ENCODE measurements at regions not wholly inside any gene's neighbourhood (a gene's known extent, or its start where the extent isn't known, plus 50 kb on each side); places are given as distances from the start of the nearest gene placed in this dataset.

DNA sequence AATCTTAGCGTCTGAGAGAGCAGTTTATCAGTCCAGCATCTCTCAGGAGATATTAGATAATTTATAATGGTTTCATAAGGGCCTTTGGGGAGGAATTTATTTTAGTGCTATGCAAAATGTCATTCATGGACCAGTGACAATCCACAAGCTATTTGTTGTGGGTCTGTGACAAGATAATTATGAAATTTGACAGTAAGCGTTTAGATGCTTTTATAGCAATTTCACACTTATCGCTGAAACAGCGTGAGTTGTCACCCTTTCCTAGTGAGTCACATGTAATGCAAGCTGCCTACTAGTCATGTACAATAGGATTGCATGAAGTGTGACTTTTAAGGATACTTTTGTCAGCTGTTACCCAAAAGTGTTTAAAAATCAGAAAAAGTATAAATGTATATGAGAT, 315.6 kb upstream of the THBS1 start:
- H3K9me3 ChIP-seq: no peaks in the 10 kb centered on the region
- 92 to 97% methylated on average over 4 of the region's 4 CpGs for WGBS, 2 donors (ENCODE audit: low coverage in 1 of 2)
- DNase-seq: no peak
- in situ Hi-C loops (cut with MboI; ENCODE audit: low pct_ligation_motif_present in 1 of 4, low pct_unique_long_range_greater_than_20kb in 1 of 4, low sequenced_read_pairs in 3 of 4): no loop called here
- no peaks in the 10 kb centered on the region for H3K27me3 ChIP-seq
- TF ChIP-seq, protein P1, sequence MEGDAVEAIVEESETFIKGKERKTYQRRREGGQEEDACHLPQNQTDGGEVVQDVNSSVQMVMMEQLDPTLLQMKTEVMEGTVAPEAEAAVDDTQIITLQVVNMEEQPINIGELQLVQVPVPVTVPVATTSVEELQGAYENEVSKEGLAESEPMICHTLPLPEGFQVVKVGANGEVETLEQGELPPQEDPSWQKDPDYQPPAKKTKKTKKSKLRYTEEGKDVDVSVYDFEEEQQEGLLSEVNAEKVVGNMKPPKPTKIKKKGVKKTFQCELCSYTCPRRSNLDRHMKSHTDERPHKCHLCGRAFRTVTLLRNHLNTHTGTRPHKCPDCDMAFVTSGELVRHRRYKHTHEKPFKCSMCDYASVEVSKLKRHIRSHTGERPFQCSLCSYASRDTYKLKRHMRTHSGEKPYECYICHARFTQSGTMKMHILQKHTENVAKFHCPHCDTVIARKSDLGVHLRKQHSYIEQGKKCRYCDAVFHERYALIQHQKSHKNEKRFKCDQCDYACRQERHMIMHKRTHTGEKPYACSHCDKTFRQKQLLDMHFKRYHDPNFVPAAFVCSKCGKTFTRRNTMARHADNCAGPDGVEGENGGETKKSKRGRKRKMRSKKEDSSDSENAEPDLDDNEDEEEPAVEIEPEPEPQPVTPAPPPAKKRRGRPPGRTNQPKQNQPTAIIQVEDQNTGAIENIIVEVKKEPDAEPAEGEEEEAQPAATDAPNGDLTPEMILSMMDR (IDR thresholded peaks at IDR 0.05): no peak
- TF ChIP-seq POLR2A (IDR thresholded peaks at IDR 0.05) (no peak), POLR2AphosphoS5 (IDR thresholded peaks at IDR 0.05) (no peak), EP300 (IDR thresholded peaks at IDR 0.05; ENCODE audit: low read depth) (no peak)
- no peak overlapping the region for H3K4me3 ChIP-seq
- no peaks in the 10 kb centered on the region for H3K36me3 ChIP-seq
- no peak overlapping the region for H3K27ac ChIP-seq
- intact Hi-C loops (cut with DNase I; ENCODE audit: low total_unique reads): no loop called here
- H3K4me1 ChIP-seq: no peaks in the 10 kb centered on the region

DNA sequence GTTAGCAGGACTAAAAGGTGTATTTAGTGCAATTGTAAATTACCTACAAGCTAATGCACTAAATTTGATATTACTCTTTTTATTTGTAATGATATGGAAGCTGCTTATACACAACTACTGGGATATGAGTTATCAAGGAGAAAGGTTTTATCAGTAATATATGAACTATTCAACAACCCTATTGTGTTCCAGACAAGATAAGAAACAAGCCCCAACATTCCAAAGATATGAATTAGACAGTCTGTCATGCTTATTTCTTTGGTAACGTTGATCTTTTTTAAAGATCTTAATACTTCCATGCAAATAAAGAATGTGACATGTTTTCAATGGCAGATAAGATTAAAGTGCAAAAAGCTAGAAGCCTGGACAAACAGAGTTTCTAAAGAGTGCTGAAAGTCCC, 314.0 kb upstream of the THBS1 start:
- Histone ChIP-seq H3K4me1 (peaks cover 0 to 3% (median 0%) of the 10 kb centered on the region in 4 donors), H3K27ac (no peak overlapping the region), H3K36me3 (no peaks in the 10 kb centered on the region), H3K9me3 (no peaks in the 10 kb centered on the region), H3K4me3 (no peak overlapping the region), H3K27me3 (no peaks in the 10 kb centered on the region)
- TF ChIP-seq, protein P1 (IDR thresholded peaks at IDR 0.05): no peak
- TF ChIP-seq POLR2AphosphoS5 (IDR thresholded peaks at IDR 0.05) (no peak), EP300 (IDR thresholded peaks at IDR 0.05; ENCODE audit: low read depth) (no peak), POLR2A (IDR thresholded peaks at IDR 0.05) (no peak)
- in situ Hi-C loops (cut with MboI; ENCODE audit: low pct_ligation_motif_present in 1 of 4, low pct_unique_long_range_greater_than_20kb in 1 of 4, low sequenced_read_pairs in 3 of 4): no loop called here
- intact Hi-C loops (cut with DNase I; ENCODE audit: low total_unique reads): no loop called here
- no peak for DNase-seq
- 85 to 87% methylated on average over 1 of the region's 1 CpG for WGBS, 2 donors (ENCODE audit: low coverage in 1 of 2)

DNA sequence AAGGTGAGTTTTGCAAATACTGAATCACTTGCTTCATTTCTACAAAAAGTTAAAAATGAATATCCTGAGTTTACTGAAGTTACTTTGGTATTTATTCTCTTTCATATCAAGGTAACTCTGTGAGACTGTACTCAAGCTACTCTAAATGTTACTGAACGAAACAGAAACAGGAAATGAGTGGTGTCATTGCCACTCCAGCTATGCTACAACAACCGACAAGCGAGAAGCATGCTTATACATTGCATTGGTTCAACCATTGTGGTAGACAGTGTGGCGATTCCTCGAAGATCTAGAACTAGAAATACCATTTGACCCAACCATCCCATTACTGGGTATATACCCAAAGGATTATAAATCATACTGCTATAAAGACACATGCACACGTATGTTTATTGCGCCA, 313.2 kb upstream of the THBS1 start:
- WGBS, 2 donors (ENCODE audit: low coverage in 1 of 2): 84 to 86% methylated on average over 5 to 7 of the region's 7 CpGs
- Histone ChIP-seq H3K4me1 (peaks cover 0 to 3% (median 0%) of the 10 kb centered on the region in 4 donors), H3K4me3 (no peak overlapping the region), H3K9me3 (no peaks in the 10 kb centered on the region), H3K36me3 (no peaks in the 10 kb centered on the region), H3K27ac (no peak overlapping the region), H3K27me3 (no peaks in the 10 kb centered on the region)
- in situ Hi-C loops (cut with MboI; ENCODE audit: low pct_ligation_motif_present in 1 of 4, low pct_unique_long_range_greater_than_20kb in 1 of 4, low sequenced_read_pairs in 3 of 4): no loop called here
- no peak for DNase-seq
- intact Hi-C loops (cut with DNase I; ENCODE audit: low total_unique reads): no loop called here
- TF ChIP-seq, protein P1 (IDR thresholded peaks at IDR 0.05): no peak
- TF ChIP-seq POLR2AphosphoS5 (IDR thresholded peaks at IDR 0.05): no peak
- no peak for TF ChIP-seq POLR2A (IDR thresholded peaks at IDR 0.05)

DNA sequence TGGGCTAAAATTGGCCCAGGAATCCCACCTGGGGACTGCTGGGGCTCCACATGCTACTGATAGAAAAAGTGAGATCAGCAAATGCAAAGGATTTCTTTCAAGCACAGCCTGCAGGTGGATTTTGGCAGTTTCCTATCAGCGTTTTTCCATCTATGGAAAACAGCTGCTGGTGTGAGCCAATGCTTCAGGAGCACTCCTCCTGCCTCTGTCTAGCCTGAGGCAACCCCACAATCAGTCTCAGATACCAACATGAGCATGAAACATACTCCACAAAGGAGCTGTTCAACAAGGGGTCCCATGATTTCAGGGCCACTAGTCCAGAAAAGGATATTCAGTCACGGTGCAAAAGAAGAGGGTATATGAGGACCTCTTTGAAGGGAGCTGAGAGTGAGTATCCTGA, 311.5 kb upstream of the THBS1 start:
- Histone ChIP-seq H3K4me1 (peaks cover 0 to 13% (median 3%) of the 10 kb centered on the region in 4 donors), H3K27me3 (no peaks in the 10 kb centered on the region), H3K4me3 (no peak overlapping the region), H3K9me3 (no peaks in the 10 kb centered on the region), H3K27ac (no peak overlapping the region), H3K36me3 (no peaks in the 10 kb centered on the region)
- WGBS, 2 donors (ENCODE audit: low coverage in 1 of 2): 70 to 100% methylated on average over 1 to 2 of the region's 2 CpGs
- intact Hi-C loops (cut with DNase I; ENCODE audit: low total_unique reads) (no loop called here), in situ Hi-C loops (cut with MboI; ENCODE audit: low pct_ligation_motif_present in 1 of 4, low pct_unique_long_range_greater_than_20kb in 1 of 4, low sequenced_read_pairs in 3 of 4) (no loop called here)
- TF ChIP-seq, protein P1 (IDR thresholded peaks at IDR 0.05): no peak
- no peak for TF ChIP-seq EP300 (IDR thresholded peaks at IDR 0.05; ENCODE audit: low read depth)
- TF ChIP-seq POLR2AphosphoS5 (IDR thresholded peaks at IDR 0.05): no peak
- no peak for DNase-seq

All from transverse colon (tissue), 4 donors.